MM.1S (cell line): ENCODE measurements at regions not wholly inside any gene's neighbourhood (a gene's known extent, or its start where the extent isn't known, plus 50 kb on each side); places are given as distances from the start of the nearest gene placed in this dataset.

Experiments
- EZH2 ChIP-seq: fragments of 300-600 bp; sonication (generic); optimal IDR thresholded peaks from 2 replicates; pipeline ENCODE3; 2017; ENCODE audit warnings: low read depth, mild to moderate bottlenecking, antibody characterized with exemption, low read length, mixed read lengths
- EZH2phosphoT487 ChIP-seq: fragments of 300-600 bp; sonication (generic); IDR thresholded peaks from 2 replicates; pipeline ENCODE4 v1.6.1; 2018; ENCODE audit warnings: antibody characterized with exemption, low read length
- TF ChIP-seq, protein P1 (sequence below): fragments of 300-600 bp; sonication (generic); IDR thresholded peaks from 2 replicates; pipeline ENCODE4 v1.5.1; 2016; ENCODE audit warnings: antibody characterized with exemption, low read length, mixed read lengths

DNA sequence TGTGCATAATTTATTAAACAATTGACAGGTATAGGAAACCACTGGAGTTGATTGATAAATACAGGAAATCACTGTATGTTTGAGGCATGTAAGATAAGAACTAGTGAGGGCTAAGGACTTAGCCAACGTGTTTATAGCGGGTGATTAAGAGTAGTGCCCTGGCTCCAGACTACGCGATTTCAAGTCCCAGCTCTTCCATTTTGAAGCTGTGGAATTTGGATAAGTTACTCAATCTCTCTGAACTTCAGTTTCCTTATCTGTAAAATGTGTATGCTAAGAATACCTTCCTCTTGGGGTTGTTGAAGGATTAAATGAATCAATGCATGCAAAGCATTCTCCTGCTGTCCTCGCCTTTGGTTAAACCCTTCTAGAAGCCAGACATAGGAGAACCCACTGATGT is 143.3 kb upstream of the GJB5 start:
- TF ChIP-seq, protein P1, sequence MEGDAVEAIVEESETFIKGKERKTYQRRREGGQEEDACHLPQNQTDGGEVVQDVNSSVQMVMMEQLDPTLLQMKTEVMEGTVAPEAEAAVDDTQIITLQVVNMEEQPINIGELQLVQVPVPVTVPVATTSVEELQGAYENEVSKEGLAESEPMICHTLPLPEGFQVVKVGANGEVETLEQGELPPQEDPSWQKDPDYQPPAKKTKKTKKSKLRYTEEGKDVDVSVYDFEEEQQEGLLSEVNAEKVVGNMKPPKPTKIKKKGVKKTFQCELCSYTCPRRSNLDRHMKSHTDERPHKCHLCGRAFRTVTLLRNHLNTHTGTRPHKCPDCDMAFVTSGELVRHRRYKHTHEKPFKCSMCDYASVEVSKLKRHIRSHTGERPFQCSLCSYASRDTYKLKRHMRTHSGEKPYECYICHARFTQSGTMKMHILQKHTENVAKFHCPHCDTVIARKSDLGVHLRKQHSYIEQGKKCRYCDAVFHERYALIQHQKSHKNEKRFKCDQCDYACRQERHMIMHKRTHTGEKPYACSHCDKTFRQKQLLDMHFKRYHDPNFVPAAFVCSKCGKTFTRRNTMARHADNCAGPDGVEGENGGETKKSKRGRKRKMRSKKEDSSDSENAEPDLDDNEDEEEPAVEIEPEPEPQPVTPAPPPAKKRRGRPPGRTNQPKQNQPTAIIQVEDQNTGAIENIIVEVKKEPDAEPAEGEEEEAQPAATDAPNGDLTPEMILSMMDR: no peak
- TF ChIP-seq EZH2 (no peak), EZH2phosphoT487 (no peak)
